Osteocyte (in vitro differentiated cells): ENCODE measurements at regions not wholly inside any gene's neighbourhood (a gene's known extent, or its start where the extent isn't known, plus 50 kb on each side); places are given as distances from the start of the nearest gene placed in this dataset.

ENCODE experiments used
- DNase-seq: peaks from one replicate; pipeline ENCODE4 v3.0.0; 2021; ENCODE audit warnings: mixed read lengths; ENCODE audit not compliant: unreplicated experiment; ENCODE audit errors: extremely low spot score
- H3K27ac Mint-ChIP-seq: one replicate; pipeline ENCODE4 v1.8.0; 2021; ENCODE audit warnings: mild to moderate bottlenecking, mixed read lengths; ENCODE audit not compliant: unreplicated experiment
- H3K27me3 Mint-ChIP-seq: one replicate; pipeline ENCODE4 v1.8.0; 2021; ENCODE audit warnings: mixed read lengths; ENCODE audit not compliant: unreplicated experiment
- H3K36me3 Mint-ChIP-seq: one replicate; pipeline ENCODE4 v1.8.0; 2021; ENCODE audit warnings: mixed read lengths; ENCODE audit not compliant: unreplicated experiment
- H3K4me1 Mint-ChIP-seq: one replicate; pipeline ENCODE4 v1.8.0; 2021; ENCODE audit warnings: mixed read lengths; ENCODE audit not compliant: unreplicated experiment
- H3K4me3 Mint-ChIP-seq: one replicate; pipeline ENCODE4 v1.8.0; 2021; ENCODE audit warnings: mild to moderate bottlenecking, moderate library complexity, mixed read lengths; ENCODE audit not compliant: unreplicated experiment
- H3K9me3 Mint-ChIP-seq: one replicate; pipeline ENCODE4 v1.8.0; 2021; ENCODE audit warnings: mixed read lengths; ENCODE audit not compliant: unreplicated experiment
- CTCF ChIP-seq: fragments of 200-600 bp; sonication (generic); IDR thresholded peaks from 2 replicates; pipeline ENCODE4 v1.5.0; 2021; ENCODE audit warnings: antibody characterized with exemption, mild to moderate bottlenecking, moderate library complexity

- no peak for TF ChIP-seq CTCF
- DNase-seq = no peak
- H3K27ac Mint-ChIP-seq = no peak overlapping the region
- H3K9me3 Mint-ChIP-seq = peaks cover 21% of the 10 kb centered on the region
- H3K36me3 Mint-ChIP-seq = no peaks in the 10 kb centered on the region
- H3K27me3 Mint-ChIP-seq = no peaks in the 10 kb centered on the region
- no peak overlapping the region for H3K4me3 Mint-ChIP-seq
- H3K4me1 Mint-ChIP-seq = no peaks in the 10 kb centered on the region
These were observed 487.1 kb upstream of the SGCG start for GRCh38 chr13:22693691-22694090.

DNA sequence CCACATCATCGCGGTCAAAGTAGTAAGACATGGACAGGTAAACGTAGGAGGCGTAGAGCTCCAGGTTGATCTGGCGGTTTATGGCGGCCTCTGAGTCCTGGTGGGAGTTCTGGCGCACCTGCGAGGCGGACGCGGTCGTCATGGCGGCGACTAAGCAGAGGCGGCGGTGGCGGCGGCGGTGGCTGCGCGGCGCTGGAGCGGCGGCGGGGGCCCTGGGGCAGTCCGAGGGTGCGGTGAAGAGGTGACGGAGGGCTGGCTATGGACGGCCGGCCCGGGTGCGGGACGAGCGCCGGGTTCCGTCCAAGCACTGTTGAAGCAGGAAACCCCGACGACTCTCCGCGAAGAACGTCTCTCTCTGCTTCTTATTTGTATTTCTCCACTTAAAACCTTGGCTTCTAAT lies 484.3 kb upstream of the SGCG start:
- Mint-ChIP-seq H3K4me3 (no peak overlapping the region), H3K9me3 (peaks cover 21% of the 10 kb centered on the region), H3K4me1 (no peaks in the 10 kb centered on the region)

GRCh38 chr13:22698467-22698866 lies 482.3 kb upstream of the SGCG start:
- no peaks in the 10 kb centered on the region for H3K4me1 Mint-ChIP-seq
- TF ChIP-seq CTCF = no peak
- no peaks in the 10 kb centered on the region for H3K27me3 Mint-ChIP-seq
- no peak overlapping the region for H3K4me3 Mint-ChIP-seq
- DNase-seq = no peak
- H3K36me3 Mint-ChIP-seq = no peaks in the 10 kb centered on the region
- H3K9me3 Mint-ChIP-seq = peaks cover 16% of the 10 kb centered on the region
- no peak overlapping the region for H3K27ac Mint-ChIP-seq

More for the DNA sequence above, 484.3 kb upstream of the SGCG start:
- no peaks in the 10 kb centered on the region for H3K36me3 Mint-ChIP-seq
- no peak for DNase-seq
- H3K27ac Mint-ChIP-seq = no peak overlapping the region
- TF ChIP-seq CTCF = no peak
- H3K27me3 Mint-ChIP-seq = no peaks in the 10 kb centered on the region

GRCh38 chr13:22700246-22700887 lies 480.4 kb upstream of the SGCG start:
- Mint-ChIP-seq H3K4me3 (no peak overlapping the region), H3K36me3 (no peaks in the 10 kb centered on the region), H3K27me3 (no peaks in the 10 kb centered on the region), H3K27ac (no peak overlapping the region), H3K9me3 (peaks cover 12% of the 10 kb centered on the region), H3K4me1 (no peaks in the 10 kb centered on the region)
- DNase-seq = no peak
- TF ChIP-seq CTCF = no peak

GRCh38 chr13:22703601-22704209 lies 477.1 kb upstream of the SGCG start:
- Mint-ChIP-seq H3K4me1 (no peaks in the 10 kb centered on the region), H3K27ac (no peak overlapping the region)
- TF ChIP-seq CTCF = no peak

More at GRCh38 chr13:22703601-22704209, 477.1 kb upstream of the SGCG start:
- Mint-ChIP-seq H3K4me3 (no peak overlapping the region), H3K36me3 (no peaks in the 10 kb centered on the region), H3K27me3 (no peaks in the 10 kb centered on the region), H3K9me3 (peaks cover 14% of the 10 kb centered on the region)
- DNase-seq = no peak
